PC-3 (cell line): ENCODE measurements at regions not wholly inside any gene's neighbourhood (a gene's known extent, or its start where the extent isn't known, plus 50 kb on each side); places are given as distances from the start of the nearest gene placed in this dataset.

Source experiments
- ATAC-seq: fragments of 200-7000 bp; cut with Tn5 transposase; 2 replicates; pipeline ENCODE4 v1.9.1; 2020; ENCODE audit warnings: mild to moderate bottlenecking, moderate library complexity
- BruUV-seq: library from RNA; stranded (reverse); fragments of 400-500 nt; replicated peaks from 2 replicates; lab custom pipeline; 2021; lab: Mats Ljungman, UMichigan
- CTCF ChIA-PET: fragments of 300-600 bp; sonication (Branson Sonifier 250); formaldehyde crosslinking; loops from one replicate; lab custom pipeline; 2022; ENCODE audit warnings: antibody characterized with exemption; lab: Charles Lee
- POLR2A ChIA-PET: fragments of 300-600 bp; sonication (Branson Sonifier 250); formaldehyde crosslinking; loops from one replicate; lab custom pipeline; 2022; ENCODE audit warnings: antibody characterized with exemption; ENCODE audit not compliant: unreplicated experiment; lab: Charles Lee
- DNase-seq: peaks from one replicate; pipeline ENCODE4 v3.0.0-alpha.2; 2015
- H2AFZ ChIP-seq: fragments of 300-600 bp; sonication (generic); 2 replicates; pipeline ENCODE4 v1.6.0; 2016; ENCODE audit warnings: antibody characterized with exemption, low read length
- H3F3A ChIP-seq: fragments of 300-600 bp; sonication (generic); one replicate; pipeline ENCODE4 v1.6.0; 2017; ENCODE audit warnings: antibody characterized with exemption, low read length, control low read depth, mild to moderate bottlenecking; ENCODE audit not compliant: unreplicated experiment
- H3K27ac ChIP-seq: fragments of 300-600 bp; sonication (generic); 2 replicates; pipeline ENCODE4 v1.5.1; 2016; ENCODE audit warnings: mild to moderate bottlenecking, low read length
- H3K27me3 ChIP-seq: fragments of 300-600 bp; sonication (generic); 2 replicates; pipeline ENCODE4 v1.6.1; 2016; ENCODE audit warnings: low read length, mixed read lengths
- H3K36me3 ChIP-seq: fragments of 300-600 bp; sonication (generic); 2 replicates; pipeline ENCODE4 v1.6.1; 2016; ENCODE audit warnings: low read depth, mixed run types, low read length, mixed read lengths
- H3K4me1 ChIP-seq: fragments of 300-600 bp; sonication (generic); 2 replicates; pipeline ENCODE4 v1.5.1; 2016; ENCODE audit warnings: low read length; ENCODE audit not compliant: insufficient read depth
- H3K4me2 ChIP-seq: fragments of 300-600 bp; sonication (generic); 2 replicates; pipeline ENCODE4 v1.6.0; 2016; ENCODE audit warnings: low read length
- H3K4me3 ChIP-seq: fragments of 300-600 bp; sonication (generic); 2 replicates; pipeline ENCODE4 v1.5.1; 2016; ENCODE audit warnings: mild to moderate bottlenecking, low read length, mixed read lengths
- H3K79me2 ChIP-seq: fragments of 300-600 bp; sonication (generic); 2 replicates; pipeline ENCODE4 v1.6.1; 2017; ENCODE audit warnings: low read length, mixed read lengths
- H3K9ac ChIP-seq: fragments of 300-600 bp; sonication (generic); 2 replicates; pipeline ENCODE4 v1.6.0; 2016; ENCODE audit warnings: mild to moderate bottlenecking, low read length
- H3K9me2 ChIP-seq: fragments of 300-600 bp; sonication (generic); replicated peaks from 2 replicates; pipeline ENCODE4 v1.6.1; 2016; ENCODE audit warnings: mixed run types, low read length, mixed read lengths
- H3K9me3 ChIP-seq: fragments of 300-600 bp; sonication (generic); 2 replicates; pipeline ENCODE4 v1.6.1; 2016; ENCODE audit warnings: low read length, mixed read lengths
- H4K20me1 ChIP-seq: fragments of 300-600 bp; sonication (generic); 2 replicates; pipeline ENCODE4 v1.6.1; 2016; ENCODE audit warnings: low read length, mixed read lengths
- EZH2 ChIP-seq: fragments of 300-600 bp; sonication (generic); IDR thresholded peaks from one replicate; pipeline ENCODE4 v1.6.1; 2017; ENCODE audit warnings: antibody characterized with exemption, mild to moderate bottlenecking, low read length; ENCODE audit not compliant: unreplicated experiment
- EZH2phosphoT487 ChIP-seq: fragments of 300-600 bp; sonication (generic); IDR thresholded peaks from 2 replicates; pipeline ENCODE4 v1.6.1; 2018; ENCODE audit warnings: mild to moderate bottlenecking, antibody characterized with exemption, low read length, borderline replicate concordance
- intact Hi-C: fragments of 100-400 bp; cut with micrococcal nuclease; formaldehyde crosslinking; loops from 2 replicates; pipeline ENCODE4 v1.9.0; 2023
- TF ChIP-seq, protein P1 (sequence below): fragments of 300-600 bp; sonication (generic); conservative IDR thresholded peaks from 2 replicates; pipeline ENCODE4 v1.5.1; 2017; ENCODE audit warnings: antibody characterized with exemption, low read depth, mild to moderate bottlenecking, low read length

DNA sequence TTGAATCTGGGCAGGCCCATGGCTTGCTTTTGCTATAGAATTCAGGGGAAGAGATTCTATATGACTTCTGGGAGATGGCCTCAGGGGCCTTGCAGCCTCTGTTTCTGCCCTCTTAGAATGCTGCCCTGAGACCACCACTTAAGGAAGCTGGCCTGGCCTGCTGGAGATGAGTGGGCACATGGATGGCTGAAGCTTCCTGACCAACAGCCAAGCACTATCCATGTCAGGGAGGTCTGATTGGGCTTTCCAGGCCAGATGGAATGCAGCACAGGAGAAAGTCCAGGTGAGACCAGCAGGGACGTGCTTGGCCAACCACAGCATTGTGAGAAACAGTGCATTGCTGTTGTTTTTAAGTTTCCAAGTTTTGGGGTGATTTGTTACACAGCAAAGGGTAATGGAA, 308.1 kb downstream of the PTPRU start:
- intact Hi-C loops, result no loop called here
- no peak overlapping the region for H3K27ac ChIP-seq
- TF ChIP-seq, protein P1, sequence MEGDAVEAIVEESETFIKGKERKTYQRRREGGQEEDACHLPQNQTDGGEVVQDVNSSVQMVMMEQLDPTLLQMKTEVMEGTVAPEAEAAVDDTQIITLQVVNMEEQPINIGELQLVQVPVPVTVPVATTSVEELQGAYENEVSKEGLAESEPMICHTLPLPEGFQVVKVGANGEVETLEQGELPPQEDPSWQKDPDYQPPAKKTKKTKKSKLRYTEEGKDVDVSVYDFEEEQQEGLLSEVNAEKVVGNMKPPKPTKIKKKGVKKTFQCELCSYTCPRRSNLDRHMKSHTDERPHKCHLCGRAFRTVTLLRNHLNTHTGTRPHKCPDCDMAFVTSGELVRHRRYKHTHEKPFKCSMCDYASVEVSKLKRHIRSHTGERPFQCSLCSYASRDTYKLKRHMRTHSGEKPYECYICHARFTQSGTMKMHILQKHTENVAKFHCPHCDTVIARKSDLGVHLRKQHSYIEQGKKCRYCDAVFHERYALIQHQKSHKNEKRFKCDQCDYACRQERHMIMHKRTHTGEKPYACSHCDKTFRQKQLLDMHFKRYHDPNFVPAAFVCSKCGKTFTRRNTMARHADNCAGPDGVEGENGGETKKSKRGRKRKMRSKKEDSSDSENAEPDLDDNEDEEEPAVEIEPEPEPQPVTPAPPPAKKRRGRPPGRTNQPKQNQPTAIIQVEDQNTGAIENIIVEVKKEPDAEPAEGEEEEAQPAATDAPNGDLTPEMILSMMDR, result no peak
- TF ChIP-seq EZH2, result no peak
- no peak for TF ChIP-seq EZH2phosphoT487
- H3K79me2 ChIP-seq, result no peaks in the 10 kb centered on the region
- no peak overlapping the region for H3K9ac ChIP-seq
- no peak overlapping the region for H3K4me3 ChIP-seq
- no TSS peak for BruUV-seq
- ChIA-PET POLR2A (no interaction called here), CTCF (no interaction called here)
- no peak overlapping the region for H2AFZ ChIP-seq
- DNase-seq (no peak), ATAC-seq (no peak)
- no peaks in the 10 kb centered on the region for H3K9me2 ChIP-seq
- no peaks in the 10 kb centered on the region for H3K27me3 ChIP-seq
- H3K4me1 ChIP-seq, result no peaks in the 10 kb centered on the region
- H3K9me3 ChIP-seq, result no peaks in the 10 kb centered on the region
- H3F3A ChIP-seq, result no peaks in the 10 kb centered on the region
- H3K4me2 ChIP-seq, result no peak overlapping the region
- H4K20me1 ChIP-seq, result no peaks in the 10 kb centered on the region
- no peaks in the 10 kb centered on the region for H3K36me3 ChIP-seq

DNA sequence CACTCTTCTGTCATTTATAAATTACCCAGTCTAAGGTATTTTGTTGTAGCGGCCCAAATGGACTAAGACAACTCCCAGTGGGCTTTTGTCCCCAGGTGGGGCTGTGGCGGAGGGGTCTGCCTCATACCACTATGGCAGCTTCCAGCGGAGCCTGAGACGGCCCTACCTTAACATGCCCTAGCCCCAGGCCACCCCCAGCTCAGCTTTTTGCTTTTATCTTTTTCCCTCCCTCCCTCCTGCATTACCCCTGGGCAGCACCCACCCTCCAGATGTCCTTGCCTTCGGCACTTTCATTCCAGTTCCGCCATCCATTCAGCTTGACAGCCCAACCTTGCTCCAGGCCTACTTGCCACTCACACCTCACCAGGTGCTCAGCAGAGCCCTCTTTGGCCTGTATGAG, 307.3 kb downstream of the PTPRU start:
- TF ChIP-seq EZH2, result no peak
- TF ChIP-seq EZH2phosphoT487, result no peak
- TF ChIP-seq, protein P1, result no peak
- Histone ChIP-seq H3K9me2 (no peaks in the 10 kb centered on the region), H3K4me1 (no peaks in the 10 kb centered on the region), H3K27ac (no peak overlapping the region), H3K9ac (no peak overlapping the region), H3F3A (no peaks in the 10 kb centered on the region), H3K4me3 (no peak overlapping the region), H4K20me1 (no peaks in the 10 kb centered on the region), H2AFZ (no peak overlapping the region), H3K4me2 (no peak overlapping the region), H3K27me3 (no peaks in the 10 kb centered on the region), H3K36me3 (no peaks in the 10 kb centered on the region), H3K9me3 (no peaks in the 10 kb centered on the region), H3K79me2 (no peaks in the 10 kb centered on the region)
- ATAC-seq (no peak), DNase-seq (no peak)
- ChIA-PET POLR2A (no interaction called here), CTCF (no interaction called here)
- intact Hi-C loops, result no loop called here
- BruUV-seq, result no TSS peak

DNA sequence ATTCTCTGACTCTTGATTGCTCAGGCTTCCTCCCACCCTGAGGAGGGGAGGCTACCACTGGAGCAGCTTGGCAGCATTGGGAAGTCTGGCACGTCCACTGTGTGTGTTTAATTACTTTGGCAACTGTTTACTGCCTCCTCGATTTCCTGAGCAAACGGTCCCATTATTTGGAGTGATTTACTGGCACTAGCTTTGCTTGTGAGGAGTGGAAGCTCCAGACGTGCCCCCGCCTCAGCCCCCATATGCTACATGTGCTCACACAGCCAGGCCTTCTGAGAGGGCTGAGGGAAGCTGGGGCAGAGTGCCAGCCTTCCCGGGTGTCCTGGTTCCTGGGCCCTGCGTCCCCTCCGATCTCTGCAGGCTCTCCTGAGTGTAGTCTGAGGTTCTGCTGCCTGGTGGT, 306.2 kb downstream of the PTPRU start:
- H3F3A ChIP-seq, result no peaks in the 10 kb centered on the region
- no peak overlapping the region for H3K4me2 ChIP-seq
- no TSS peak for BruUV-seq
- POLR2A ChIA-PET, result no interaction called here
- ATAC-seq (peak; percentile 43; the same call in 1 of the 2 replicates), DNase-seq (no peak)
- no peaks in the 10 kb centered on the region for H4K20me1 ChIP-seq
- TF ChIP-seq, protein P1, result no peak
- no peak for TF ChIP-seq EZH2phosphoT487
- TF ChIP-seq EZH2, result no peak
- H3K9me3 ChIP-seq, result no peaks in the 10 kb centered on the region
- no peak overlapping the region for H3K9ac ChIP-seq
- no peak overlapping the region for H3K4me3 ChIP-seq
- CTCF ChIA-PET, result no interaction called here
- intact Hi-C loops, result no loop called here
- H3K36me3 ChIP-seq, result no peaks in the 10 kb centered on the region
- no peaks in the 10 kb centered on the region for H3K27me3 ChIP-seq
- H2AFZ ChIP-seq, result no peak overlapping the region
- H3K4me1 ChIP-seq, result no peaks in the 10 kb centered on the region
- no peak overlapping the region for H3K27ac ChIP-seq
- no peaks in the 10 kb centered on the region for H3K79me2 ChIP-seq
- no peaks in the 10 kb centered on the region for H3K9me2 ChIP-seq
